ENCODE measurements at regions not wholly inside any gene's neighbourhood (a gene's known extent, or its start where the extent isn't known, plus 50 kb on each side); places are given as distances from the start of the nearest gene placed in this dataset.

- no peak for TF ChIP-seq EZH2 (IDR thresholded peaks at IDR 0.05; ENCODE audit: borderline replicate concordance, low read length)
- no peak for TF ChIP-seq CTCF (conservative IDR thresholded peaks at IDR 0.05 in 1 of 2, IDR thresholded peaks at IDR 0.05 in 1 of 2; ENCODE audit: extremely low read depth in 1 of 2, insufficient read depth in 1 of 2, low read depth in 1 of 2, low read length in 2 of 2)
These were observed 109.4 kb downstream of the GATA6 start for GRCh38 chr18:22278798-22279197.

Data from mammary epithelial cell (primary cell).